Caco-2 (cell line): ENCODE measurements at regions not wholly inside any gene's neighbourhood (a gene's known extent, or its start where the extent isn't known, plus 50 kb on each side); places are given as distances from the start of the nearest gene placed in this dataset.

Experiments used
- BruUV-seq: library from RNA; stranded (reverse); fragments of 400-500 nt; replicated peaks from 2 replicates; lab custom pipeline; 2021; lab: Mats Ljungman, UMichigan
- CTCF ChIA-PET: fragments of 300-600 bp; sonication (Branson Sonifier 250); formaldehyde crosslinking; loops from one replicate; lab custom pipeline; 2022; ENCODE audit warnings: antibody characterized with exemption; lab: Charles Lee
- POLR2A ChIA-PET: fragments of 300-600 bp; sonication (Branson Sonifier 250); formaldehyde crosslinking; loops from one replicate; lab custom pipeline; 2022; ENCODE audit warnings: antibody characterized with exemption; lab: Charles Lee
- DNase-seq, 2 experiments: peaks; one replicate each; pipeline versions ENCODE4 v3.0.0 to v3.0.0-alpha.2; 2020 to 2022
- H3K27me3 ChIP-seq: replicated peaks from 2 replicates; pipeline ENCODE4 v1.6.0; 2011; ENCODE audit warnings: low read length; ENCODE audit not compliant: control insufficient read depth, insufficient read depth
- H3K36me3 ChIP-seq: 2 replicates; pipeline ENCODE4 v1.5.1; 2011; ENCODE audit warnings: low read length; ENCODE audit not compliant: control insufficient read depth, insufficient read depth
- H3K4me1 ChIP-seq: fragments of 250-450 bp; sonication (Bioruptor Pico); 2 replicates; pipeline ENCODE4 v1.5.1; 2020; ENCODE audit warnings: mild to moderate bottlenecking
- H3K4me3 ChIP-seq: 2 replicates; pipeline ENCODE4 v1.5.1; 2011; ENCODE audit warnings: low read depth, mild to moderate bottlenecking, control low read depth, low read length
- H3K9me3 ChIP-seq: fragments of 250-450 bp; sonication (Bioruptor Pico); 2 replicates; pipeline ENCODE4 v1.5.1; 2020; ENCODE audit warnings: mild to moderate bottlenecking, moderate library complexity
- H3K27ac Mint-ChIP-seq: one replicate; pipeline ENCODE4 v1.8.0; 2022; ENCODE audit warnings: mixed read lengths; ENCODE audit not compliant: unreplicated experiment
- H3K27me3 Mint-ChIP-seq: one replicate; pipeline ENCODE4 v1.8.0; 2022; ENCODE audit warnings: mixed read lengths; ENCODE audit not compliant: insufficient read depth, unreplicated experiment
- H3K36me3 Mint-ChIP-seq: one replicate; pipeline ENCODE4 v1.8.0; 2022; ENCODE audit warnings: mild to moderate bottlenecking, mixed read lengths; ENCODE audit not compliant: insufficient read depth, unreplicated experiment
- H3K4me1 Mint-ChIP-seq: one replicate; pipeline ENCODE4 v1.8.0; 2022; ENCODE audit warnings: low read depth, mixed read lengths; ENCODE audit not compliant: unreplicated experiment
- H3K4me3 Mint-ChIP-seq: one replicate; pipeline ENCODE4 v1.8.0; 2022; ENCODE audit warnings: mild to moderate bottlenecking, moderate library complexity, mixed read lengths; ENCODE audit not compliant: unreplicated experiment
- H3K9me3 Mint-ChIP-seq: one replicate; pipeline ENCODE4 v1.8.0; 2022; ENCODE audit warnings: mixed read lengths; ENCODE audit not compliant: unreplicated experiment
- CTCF ChIP-seq, 2 experiments: fragments of 200-600 bp in 1 of 2; IDR thresholded peaks; 1 replicate in 1 of 2; 2 replicates in 1 of 2; pipeline versions ENCODE4 v1.5.1 to v1.8.0; 2011 to 2022; ENCODE audit warnings: antibody characterized with exemption in 1 of 2, control low read depth in 1 of 2, inconsistent platforms in 1 of 2, low read depth in 1 of 2, low read length in 1 of 2, mild to moderate bottlenecking in 1 of 2, moderate library complexity in 1 of 2; ENCODE audit not compliant: insufficient read depth in 1 of 2, severe bottlenecking in 1 of 2, unreplicated experiment in 1 of 2
- intact Hi-C: fragments of 100-400 bp; cut with micrococcal nuclease; formaldehyde crosslinking; loops from one replicate; pipeline ENCODE4 v1.10.0; 2022; ENCODE audit not compliant: unreplicated experiment

- CTCF ChIA-PET: no interaction called here
- no peaks in the 10 kb centered on the region for H3K4me1 ChIP-seq
- no peaks in the 10 kb centered on the region for H3K36me3 Mint-ChIP-seq
- no TSS peak for BruUV-seq
- no peaks in the 10 kb centered on the region for H3K27me3 ChIP-seq
- H3K9me3 Mint-ChIP-seq: no peaks in the 10 kb centered on the region
- no peaks in the 10 kb centered on the region for H3K9me3 ChIP-seq
- H3K27ac Mint-ChIP-seq: no peak overlapping the region
- intact Hi-C loops: no loop called here
- H3K4me3 ChIP-seq: no peak overlapping the region
- H3K4me3 Mint-ChIP-seq: no peak overlapping the region
- no peak for TF ChIP-seq CTCF (IDR thresholded peaks at IDR 0.05; ENCODE audit: insufficient read depth in 1 of 2, low read depth in 1 of 2, low read length in 1 of 2, severe bottlenecking in 1 of 2, unreplicated experiment in 1 of 2)
- POLR2A ChIA-PET: no interaction called here
- H3K27me3 Mint-ChIP-seq: peaks cover 4% of the 10 kb centered on the region
- no peaks in the 10 kb centered on the region for H3K36me3 ChIP-seq
- no peak for DNase-seq
- peaks cover 7% of the 10 kb centered on the region for H3K4me1 Mint-ChIP-seq
Observed at GRCh38 chr4:126564283-126564854, 1068.4 kb upstream of the INTU start.

GRCh38 chr4:126568652-126569570 lies 1063.8 kb upstream of the INTU start:
- no TSS peak for BruUV-seq
- H3K4me1 ChIP-seq: no peaks in the 10 kb centered on the region
- H3K9me3 Mint-ChIP-seq: no peaks in the 10 kb centered on the region
- CTCF ChIA-PET: interaction anchor here (0.8 kb wide), 1 partner anchor 15 kb away, joined by 3 read pairs; no protein-coding TSS in a partner anchor
- POLR2A ChIA-PET: no interaction called here
- no peak for DNase-seq
- no peak overlapping the region for H3K4me3 Mint-ChIP-seq
- no peak for TF ChIP-seq CTCF (IDR thresholded peaks at IDR 0.05; ENCODE audit: insufficient read depth in 1 of 2, low read depth in 1 of 2, low read length in 1 of 2, severe bottlenecking in 1 of 2, unreplicated experiment in 1 of 2)
- no peak overlapping the region for H3K4me3 ChIP-seq
- no peak overlapping the region for H3K27ac Mint-ChIP-seq
- H3K9me3 ChIP-seq: no peaks in the 10 kb centered on the region
- H3K27me3 Mint-ChIP-seq: no peaks in the 10 kb centered on the region
- H3K36me3 ChIP-seq: no peaks in the 10 kb centered on the region
- intact Hi-C loops: no loop called here
- no peaks in the 10 kb centered on the region for H3K4me1 Mint-ChIP-seq
- H3K27me3 ChIP-seq: no peaks in the 10 kb centered on the region
- H3K36me3 Mint-ChIP-seq: no peaks in the 10 kb centered on the region

- intact Hi-C loops: no loop called here
- Mint-ChIP-seq H3K4me3 (no peak overlapping the region), H3K36me3 (no peaks in the 10 kb centered on the region), H3K27ac (no peak overlapping the region), H3K27me3 (no peaks in the 10 kb centered on the region), H3K4me1 (no peaks in the 10 kb centered on the region), H3K9me3 (no peaks in the 10 kb centered on the region)
- DNase-seq: no peak
- H3K4me3 ChIP-seq: no peak overlapping the region
- H3K4me1 ChIP-seq: no peaks in the 10 kb centered on the region
- H3K9me3 ChIP-seq: no peaks in the 10 kb centered on the region
- ChIA-PET CTCF (no interaction called here), POLR2A (no interaction called here)
- no peaks in the 10 kb centered on the region for H3K27me3 ChIP-seq
- BruUV-seq: no TSS peak
- TF ChIP-seq CTCF (IDR thresholded peaks at IDR 0.05; ENCODE audit: insufficient read depth in 1 of 2, low read depth in 1 of 2, low read length in 1 of 2, severe bottlenecking in 1 of 2, unreplicated experiment in 1 of 2): no peak
- no peaks in the 10 kb centered on the region for H3K36me3 ChIP-seq
Observed at GRCh38 chr4:126572264-126572663, 1060.5 kb upstream of the INTU start.
